ENCODE measurements at regions not wholly inside any gene's neighbourhood (a gene's known extent, or its start where the extent isn't known, plus 50 kb on each side); places are given as distances from the start of the nearest gene placed in this dataset.

DNA sequence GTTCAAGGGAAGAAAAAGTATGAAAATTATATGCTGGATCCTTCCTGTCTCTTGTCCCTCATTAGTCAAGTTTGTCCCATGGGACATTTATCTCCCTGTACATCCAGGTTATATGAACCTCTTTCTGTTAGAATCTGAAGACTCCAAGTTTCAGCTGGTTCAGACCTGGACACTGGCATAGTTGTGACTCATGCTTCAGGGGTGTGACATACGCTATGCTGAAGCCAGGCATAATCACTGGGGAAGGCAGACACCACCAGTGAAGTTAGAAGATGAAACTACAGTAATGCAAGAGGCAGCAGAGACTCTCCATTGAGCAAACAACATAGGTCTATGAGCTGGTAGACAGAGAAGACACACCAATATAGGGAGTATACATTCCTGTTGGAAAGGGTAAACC lies 269.7 kb upstream of the SLC8A1 start:
- intact Hi-C loops (cut with DNase I): no loop called here
- DNase-seq (ENCODE audit: low spot score in 2 of 2): no peak
- Histone ChIP-seq H3K27me3 (no peaks in the 10 kb centered on the region), H3K27ac (no peak overlapping the region), H3K4me3 (no peak overlapping the region), H3K4me1 (no peaks in the 10 kb centered on the region), H3K9me3 (no peaks in the 10 kb centered on the region), H3K36me3 (no peaks in the 10 kb centered on the region)
- TF ChIP-seq, protein P1, sequence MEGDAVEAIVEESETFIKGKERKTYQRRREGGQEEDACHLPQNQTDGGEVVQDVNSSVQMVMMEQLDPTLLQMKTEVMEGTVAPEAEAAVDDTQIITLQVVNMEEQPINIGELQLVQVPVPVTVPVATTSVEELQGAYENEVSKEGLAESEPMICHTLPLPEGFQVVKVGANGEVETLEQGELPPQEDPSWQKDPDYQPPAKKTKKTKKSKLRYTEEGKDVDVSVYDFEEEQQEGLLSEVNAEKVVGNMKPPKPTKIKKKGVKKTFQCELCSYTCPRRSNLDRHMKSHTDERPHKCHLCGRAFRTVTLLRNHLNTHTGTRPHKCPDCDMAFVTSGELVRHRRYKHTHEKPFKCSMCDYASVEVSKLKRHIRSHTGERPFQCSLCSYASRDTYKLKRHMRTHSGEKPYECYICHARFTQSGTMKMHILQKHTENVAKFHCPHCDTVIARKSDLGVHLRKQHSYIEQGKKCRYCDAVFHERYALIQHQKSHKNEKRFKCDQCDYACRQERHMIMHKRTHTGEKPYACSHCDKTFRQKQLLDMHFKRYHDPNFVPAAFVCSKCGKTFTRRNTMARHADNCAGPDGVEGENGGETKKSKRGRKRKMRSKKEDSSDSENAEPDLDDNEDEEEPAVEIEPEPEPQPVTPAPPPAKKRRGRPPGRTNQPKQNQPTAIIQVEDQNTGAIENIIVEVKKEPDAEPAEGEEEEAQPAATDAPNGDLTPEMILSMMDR (IDR thresholded peaks at IDR 0.05): no peak

DNA sequence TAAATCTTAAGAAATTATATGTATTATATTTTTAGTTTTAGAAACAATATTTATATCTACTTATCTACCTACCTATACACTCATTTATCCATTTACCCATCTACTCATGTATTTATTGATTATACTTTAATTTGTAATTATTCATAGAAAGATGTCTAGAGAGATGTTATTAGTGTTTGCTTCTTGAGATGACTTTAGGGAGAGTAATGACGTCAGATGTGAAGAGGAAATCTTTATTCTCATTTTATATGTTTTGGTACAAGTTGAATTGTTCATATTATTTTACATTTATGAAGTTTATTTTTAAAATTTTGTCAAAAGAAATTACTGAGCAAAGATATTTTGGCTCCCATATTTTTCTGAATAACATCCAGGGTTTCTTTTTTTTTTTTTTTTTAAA lies 271.3 kb upstream of the SLC8A1 start:
- no peak for DNase-seq (ENCODE audit: low spot score in 2 of 2)
- intact Hi-C loops (cut with DNase I): no loop called here
- no peaks in the 10 kb centered on the region for H3K36me3 ChIP-seq

DNA sequence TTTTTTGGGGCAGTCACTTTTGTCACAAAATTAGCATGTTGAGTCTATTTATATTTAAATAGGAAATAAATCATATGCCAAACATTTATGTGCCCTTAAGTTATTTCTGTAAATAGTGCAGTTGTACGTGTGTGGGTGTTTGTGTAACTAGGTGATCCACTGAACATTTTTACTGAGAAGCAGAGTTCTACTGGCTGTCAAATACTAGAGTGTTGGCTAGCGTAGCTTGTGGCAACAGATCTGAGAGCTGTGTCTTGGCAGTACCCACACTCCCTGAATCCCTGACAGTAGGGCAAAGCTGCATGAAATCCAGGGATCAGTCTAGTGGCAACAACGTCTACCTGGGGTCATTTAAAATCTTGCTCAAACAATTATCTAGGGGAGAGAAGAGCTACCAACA lies 273.1 kb upstream of the SLC8A1 start:
- no peak for DNase-seq (ENCODE audit: low spot score in 2 of 2)
- no peak overlapping the region for H3K4me3 ChIP-seq
- H3K27ac ChIP-seq: no peak overlapping the region
- TF ChIP-seq, protein P1 (IDR thresholded peaks at IDR 0.05): no peak
- H3K4me1 ChIP-seq: no peaks in the 10 kb centered on the region
- no peaks in the 10 kb centered on the region for H3K9me3 ChIP-seq
- H3K27me3 ChIP-seq: no peaks in the 10 kb centered on the region
- H3K36me3 ChIP-seq: no peaks in the 10 kb centered on the region
- intact Hi-C loops (cut with DNase I): no loop called here

More for the DNA sequence above, 271.3 kb upstream of the SLC8A1 start:
- H3K4me3 ChIP-seq: no peak overlapping the region
- TF ChIP-seq, protein P1 (IDR thresholded peaks at IDR 0.05): no peak
- no peaks in the 10 kb centered on the region for H3K27me3 ChIP-seq
- no peak overlapping the region for H3K27ac ChIP-seq
- no peaks in the 10 kb centered on the region for H3K9me3 ChIP-seq
- no peaks in the 10 kb centered on the region for H3K4me1 ChIP-seq

DNA sequence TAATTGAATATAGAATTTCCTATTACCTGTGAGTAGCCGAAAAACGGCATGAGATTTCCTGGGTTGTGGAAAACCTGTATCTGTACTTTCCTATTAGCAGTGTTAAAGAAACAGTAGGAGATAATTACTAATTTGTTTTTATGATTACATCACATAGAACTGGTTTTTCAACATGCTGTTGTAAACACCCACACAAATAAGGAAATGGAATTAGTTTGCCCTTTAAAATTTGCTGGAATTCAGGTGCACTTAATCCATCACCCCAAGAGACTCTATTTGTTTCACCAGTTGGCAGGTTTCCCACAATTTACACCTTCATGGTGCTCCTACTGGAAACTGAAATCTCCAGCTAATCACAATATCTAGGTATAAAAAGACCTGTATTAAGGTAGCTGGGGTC lies 274.1 kb upstream of the SLC8A1 start:
- H3K4me1 ChIP-seq: no peaks in the 10 kb centered on the region
- no peak overlapping the region for H3K4me3 ChIP-seq
- TF ChIP-seq, protein P1 (IDR thresholded peaks at IDR 0.05): no peak
- H3K9me3 ChIP-seq: no peaks in the 10 kb centered on the region
- DNase-seq (ENCODE audit: low spot score in 2 of 2): no peak
- H3K27me3 ChIP-seq: no peaks in the 10 kb centered on the region
- H3K36me3 ChIP-seq: no peaks in the 10 kb centered on the region
- no peak overlapping the region for H3K27ac ChIP-seq
- intact Hi-C loops (cut with DNase I): no loop called here

DNA sequence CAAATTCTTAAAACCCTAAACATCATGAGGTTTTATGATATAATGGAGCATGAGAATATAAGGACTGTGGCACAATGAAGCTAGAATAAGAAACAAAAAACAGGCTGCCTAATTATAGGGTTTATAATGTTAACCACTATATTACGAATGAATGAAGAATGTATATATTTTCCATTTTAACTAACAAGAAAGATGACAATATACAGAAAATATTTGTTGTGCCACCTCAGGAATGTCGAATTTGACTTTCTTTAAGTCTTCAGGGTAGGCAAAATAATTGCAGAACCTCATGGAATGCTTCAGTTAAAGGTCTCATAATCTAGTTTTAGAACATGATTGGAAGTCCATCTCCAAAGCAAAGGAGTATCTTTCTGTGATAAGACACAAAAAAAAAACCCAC lies 282.9 kb upstream of the SLC8A1 start:
- Histone ChIP-seq H3K36me3 (no peaks in the 10 kb centered on the region), H3K4me3 (no peak overlapping the region), H3K27ac (no peak overlapping the region), H3K4me1 (no peaks in the 10 kb centered on the region), H3K9me3 (no peaks in the 10 kb centered on the region), H3K27me3 (no peaks in the 10 kb centered on the region)
- intact Hi-C loops (cut with DNase I): no loop called here
- TF ChIP-seq, protein P1 (IDR thresholded peaks at IDR 0.05): no peak
- DNase-seq (ENCODE audit: low spot score in 2 of 2): no peak

DNA sequence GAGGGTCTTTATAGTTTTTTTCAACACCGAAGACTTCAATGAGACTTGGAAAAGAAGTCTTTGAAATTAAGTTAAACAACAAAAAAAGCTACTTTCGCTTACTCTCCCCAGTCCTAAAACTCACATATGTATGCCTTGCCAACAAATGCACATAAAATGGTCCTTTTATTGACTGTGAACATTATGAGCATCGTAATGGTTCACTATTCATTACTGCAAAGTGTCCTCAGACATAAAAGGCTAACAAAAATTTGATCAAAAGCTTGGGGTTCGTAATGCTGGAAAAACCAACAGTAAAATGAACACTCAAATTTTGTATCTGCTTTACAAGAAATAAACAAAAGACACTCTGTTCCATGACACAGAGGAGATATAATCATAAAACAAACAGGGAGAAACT lies 285.3 kb upstream of the SLC8A1 start:
- no peak overlapping the region for H3K27ac ChIP-seq
- H3K36me3 ChIP-seq: no peaks in the 10 kb centered on the region
- no peaks in the 10 kb centered on the region for H3K9me3 ChIP-seq
- no peaks in the 10 kb centered on the region for H3K27me3 ChIP-seq
- no peak for DNase-seq (ENCODE audit: low spot score in 2 of 2)
- intact Hi-C loops (cut with DNase I): no loop called here
- no peaks in the 10 kb centered on the region for H3K4me1 ChIP-seq
- TF ChIP-seq, protein P1 (IDR thresholded peaks at IDR 0.05): no peak
- no peak overlapping the region for H3K4me3 ChIP-seq

Measured in ascending aorta (tissue), 2 donors.